T-helper 2 cell treated with Interferon-gamma antibody and Interleukin-4, amounts not matched to agents 5 μg/mL and 100 μg/mL, for 36 hours (primary cell): ENCODE measurements at regions not wholly inside any gene's neighbourhood (a gene's known extent, or its start where the extent isn't known, plus 50 kb on each side); places are given as distances from the start of the nearest gene placed in this dataset.

ENCODE experiments used
- DNase-seq: peaks from one replicate; pipeline ENCODE4 v3.0.0; 2021; ENCODE audit warnings: low spot score
- H3K27ac Mint-ChIP-seq: one replicate; pipeline ENCODE4 v1.8.0; 2021; ENCODE audit warnings: mild to moderate bottlenecking, mixed read lengths
- H3K27me3 Mint-ChIP-seq: one replicate; pipeline ENCODE4 v1.8.0; 2021; ENCODE audit warnings: low read depth, mixed read lengths
- H3K36me3 Mint-ChIP-seq: one replicate; pipeline ENCODE4 v1.8.0; 2021; ENCODE audit warnings: low read depth, mixed read lengths
- H3K4me1 Mint-ChIP-seq: one replicate; pipeline ENCODE4 v1.8.0; 2021; ENCODE audit warnings: low read depth, mixed read lengths
- H3K4me3 Mint-ChIP-seq: one replicate; pipeline ENCODE4 v1.8.0; 2022; ENCODE audit warnings: mild to moderate bottlenecking, moderate library complexity, mixed read lengths
- H3K9me3 Mint-ChIP-seq: one replicate; pipeline ENCODE4 v1.8.0; 2021; ENCODE audit warnings: mixed read lengths

DNA sequence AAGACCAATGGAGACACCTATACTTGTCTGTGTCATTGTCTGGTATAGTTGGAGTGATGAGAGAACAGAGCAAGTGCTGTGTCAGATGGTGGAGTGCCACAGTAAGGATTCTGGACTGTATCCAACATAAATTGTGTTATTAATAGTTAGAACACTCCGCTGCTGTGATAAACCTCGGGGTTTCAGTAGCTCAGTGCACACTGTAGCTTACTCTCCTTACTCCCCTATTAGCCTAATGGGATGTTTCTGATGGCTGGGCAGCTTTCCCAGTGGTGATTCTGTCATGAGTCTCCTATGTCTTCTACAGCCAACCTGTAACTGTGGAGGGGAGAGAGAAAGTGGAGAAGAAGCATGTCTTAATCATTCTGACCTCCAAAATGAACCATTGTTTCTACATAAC lies 127.6 kb upstream of the PTCH1 start:
- Mint-ChIP-seq H3K36me3 (no peaks in the 10 kb centered on the region), H3K9me3 (peaks cover 3% of the 10 kb centered on the region), H3K4me3 (no peak overlapping the region), H3K27ac (no peak overlapping the region), H3K4me1 (no peaks in the 10 kb centered on the region), H3K27me3 (peaks cover 12% of the 10 kb centered on the region)
- DNase-seq = no peak

DNA sequence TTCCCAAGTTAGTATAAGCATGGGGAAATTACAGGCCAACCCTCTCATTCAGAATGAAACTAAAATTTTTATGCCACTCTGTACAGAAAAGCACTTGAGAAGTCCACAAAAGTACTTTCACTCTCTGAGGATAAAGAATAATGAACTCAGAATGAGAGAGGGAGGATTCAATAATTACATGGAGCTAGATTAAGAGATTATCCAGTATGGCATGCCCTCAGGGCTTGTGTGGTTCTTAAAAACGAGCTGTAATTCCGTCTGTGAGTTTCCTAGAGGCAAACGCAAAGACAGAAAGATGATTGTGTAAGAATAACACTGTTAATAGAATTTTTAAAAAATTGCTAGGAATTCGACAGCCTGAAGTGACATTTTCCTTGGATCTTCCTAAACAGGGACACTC lies 126.8 kb upstream of the PTCH1 start:
- Mint-ChIP-seq H3K9me3 (peaks cover 3% of the 10 kb centered on the region), H3K4me1 (no peaks in the 10 kb centered on the region), H3K4me3 (no peak overlapping the region), H3K27me3 (peaks cover 12% of the 10 kb centered on the region), H3K36me3 (no peaks in the 10 kb centered on the region), H3K27ac (no peak overlapping the region)
- DNase-seq = no peak

DNA sequence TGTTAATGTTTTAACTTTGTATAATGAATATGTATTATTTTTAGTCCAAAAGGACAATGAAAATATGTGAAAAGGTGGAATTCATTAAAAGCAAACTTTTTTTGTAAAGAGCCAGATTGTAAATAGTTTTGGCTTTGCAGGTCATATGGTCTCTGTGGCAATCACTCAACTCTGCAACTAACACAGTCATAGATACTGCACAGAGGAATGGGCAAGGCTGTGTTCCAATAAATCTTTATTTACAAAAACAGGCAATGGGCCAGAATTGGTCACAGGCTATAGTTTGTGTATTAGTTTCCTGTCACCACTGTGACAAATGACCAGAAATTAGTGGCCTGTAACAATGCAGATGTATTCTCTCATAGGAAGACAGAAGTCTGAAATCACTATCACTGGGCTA lies 125.4 kb upstream of the PTCH1 start:
- Mint-ChIP-seq H3K9me3 (peaks cover 3% of the 10 kb centered on the region), H3K27me3 (peaks cover 22% of the 10 kb centered on the region), H3K36me3 (no peaks in the 10 kb centered on the region), H3K4me3 (no peak overlapping the region), H3K4me1 (no peaks in the 10 kb centered on the region), H3K27ac (no peak overlapping the region)
- no peak for DNase-seq

DNA sequence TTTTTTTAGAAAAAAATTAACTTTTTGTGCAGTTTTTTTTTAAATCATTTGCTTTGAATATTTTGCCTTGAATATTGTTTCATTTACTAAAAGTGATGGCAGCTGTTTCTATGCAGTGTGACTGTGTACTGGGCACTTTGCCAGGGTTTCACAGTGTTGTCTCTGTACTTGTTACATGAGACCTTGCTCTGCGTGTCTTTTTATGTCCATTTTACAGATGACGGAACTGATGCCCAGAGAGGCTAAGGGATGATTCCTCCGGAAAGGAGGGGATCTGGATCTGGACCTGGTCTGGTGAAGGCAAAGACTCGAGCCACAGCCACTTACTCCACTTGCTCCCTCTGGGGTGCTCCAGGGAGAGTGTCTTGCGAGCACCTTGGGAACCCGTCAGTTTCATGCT lies 124.8 kb upstream of the PTCH1 start:
- H3K4me3 Mint-ChIP-seq = no peak overlapping the region
- DNase-seq = no peak
- no peaks in the 10 kb centered on the region for H3K4me1 Mint-ChIP-seq
- peaks cover 3% of the 10 kb centered on the region for H3K9me3 Mint-ChIP-seq
- H3K27me3 Mint-ChIP-seq = peaks cover 23% of the 10 kb centered on the region
- no peak overlapping the region for H3K27ac Mint-ChIP-seq
- H3K36me3 Mint-ChIP-seq = no peaks in the 10 kb centered on the region

DNA sequence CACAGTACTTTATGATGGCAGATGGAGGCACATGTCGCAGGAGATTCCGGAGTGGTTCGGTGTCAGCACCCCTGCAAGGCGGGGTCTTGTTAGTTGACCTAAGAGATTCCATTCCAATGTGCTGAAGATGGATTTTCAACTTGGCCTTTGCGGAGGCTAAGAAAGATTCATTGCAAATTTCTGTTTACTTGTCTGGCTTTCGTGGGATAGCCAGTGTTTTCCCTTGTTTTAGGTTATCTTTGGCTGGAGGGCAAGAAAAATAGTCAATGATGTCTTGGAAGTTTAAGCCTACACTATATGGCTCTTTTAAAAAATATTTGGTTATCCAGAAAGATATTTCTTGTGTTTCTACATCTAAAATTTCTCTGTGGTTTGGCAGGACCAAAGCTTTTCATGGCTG lies 123.6 kb upstream of the PTCH1 start:
- H3K27me3 Mint-ChIP-seq = peaks cover 27% of the 10 kb centered on the region
- no peaks in the 10 kb centered on the region for H3K4me1 Mint-ChIP-seq
- no peaks in the 10 kb centered on the region for H3K9me3 Mint-ChIP-seq
- no peak overlapping the region for H3K27ac Mint-ChIP-seq
- DNase-seq = no peak
- no peaks in the 10 kb centered on the region for H3K36me3 Mint-ChIP-seq
- H3K4me3 Mint-ChIP-seq = no peak overlapping the region

DNA sequence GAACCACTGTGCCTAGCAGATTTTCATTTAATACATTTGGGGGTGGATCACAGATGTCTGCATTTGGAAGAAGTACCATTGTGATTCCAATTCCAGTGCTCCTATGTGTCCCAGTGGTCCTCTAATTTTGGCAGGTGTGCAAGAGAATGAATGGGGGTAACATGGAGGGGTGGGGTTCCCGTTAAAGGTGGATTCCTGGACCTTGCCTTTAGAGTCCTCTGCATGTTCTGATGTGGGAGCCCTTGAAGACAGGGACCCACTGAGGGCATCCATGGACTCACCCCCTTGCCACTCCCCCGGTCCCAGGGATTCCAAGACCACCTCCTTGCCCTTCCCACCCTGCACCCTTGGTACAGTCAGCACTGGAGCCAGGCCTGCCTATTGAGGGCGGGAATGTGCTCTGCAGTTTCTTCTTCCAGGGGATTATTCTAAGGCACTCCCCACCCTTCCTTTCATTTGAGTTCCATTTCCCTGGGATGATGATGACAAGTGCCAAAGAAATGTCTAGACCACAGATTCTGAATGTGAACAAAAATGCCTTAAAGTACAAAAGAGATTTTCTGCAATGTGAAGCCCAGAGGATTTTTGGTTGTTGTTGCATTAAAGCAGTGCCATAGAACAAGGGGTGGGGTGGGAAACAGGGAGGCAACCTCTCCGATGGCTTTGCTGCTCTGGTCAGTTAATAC lies 119.4 kb upstream of the PTCH1 start:
- Mint-ChIP-seq H3K27ac (no peak overlapping the region), H3K4me3 (no peak overlapping the region), H3K4me1 (no peaks in the 10 kb centered on the region), H3K27me3 (peaks cover 32% of the 10 kb centered on the region), H3K9me3 (no peaks in the 10 kb centered on the region), H3K36me3 (no peaks in the 10 kb centered on the region)
- DNase-seq = no peak

DNA sequence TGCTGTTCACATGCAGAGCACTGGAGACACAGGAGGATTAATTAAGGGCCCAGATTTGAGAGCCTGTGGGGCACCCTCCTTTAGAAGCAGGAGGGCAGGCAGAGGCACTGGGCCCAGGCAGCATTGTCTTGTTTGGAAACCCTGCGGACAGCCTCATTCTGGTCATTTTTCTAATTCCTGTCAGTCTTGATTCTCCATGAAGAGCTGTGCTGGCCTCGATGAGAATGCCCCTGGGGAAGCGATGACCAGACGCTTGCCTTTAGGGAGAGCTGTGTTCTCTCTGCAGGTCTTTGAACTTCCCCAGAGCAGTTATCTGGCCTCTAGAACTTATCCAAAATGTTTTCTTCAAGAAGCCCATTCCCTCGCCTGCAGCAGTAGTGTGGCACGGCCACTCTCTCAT lies 117.8 kb upstream of the PTCH1 start:
- Mint-ChIP-seq H3K4me3 (no peak overlapping the region), H3K4me1 (no peaks in the 10 kb centered on the region), H3K27me3 (peaks cover 29% of the 10 kb centered on the region), H3K36me3 (no peaks in the 10 kb centered on the region), H3K27ac (no peak overlapping the region), H3K9me3 (no peaks in the 10 kb centered on the region)
- DNase-seq = no peak

DNA sequence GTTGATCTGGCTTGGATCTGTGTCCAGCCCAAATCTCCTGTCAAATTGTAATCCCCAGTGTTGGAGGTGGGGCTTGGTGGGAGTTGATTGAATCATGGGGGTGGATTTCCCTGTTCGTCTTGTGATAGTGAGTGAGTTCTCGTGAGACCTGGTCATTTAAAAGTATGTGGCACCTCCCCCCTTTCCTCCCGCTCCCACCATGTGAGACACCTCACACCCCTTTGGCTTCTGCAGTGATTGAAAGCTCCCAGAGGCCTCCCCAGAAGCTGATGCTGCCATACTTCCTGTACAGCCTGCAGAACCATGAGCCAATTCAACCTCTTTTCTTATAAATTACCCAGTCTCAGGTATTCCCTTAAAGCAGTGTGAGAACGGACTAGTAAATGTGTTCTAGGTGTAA lies 117.3 kb upstream of the PTCH1 start:
- Mint-ChIP-seq H3K27me3 (peaks cover 25% of the 10 kb centered on the region), H3K4me3 (no peak overlapping the region), H3K36me3 (no peaks in the 10 kb centered on the region), H3K4me1 (no peaks in the 10 kb centered on the region), H3K9me3 (no peaks in the 10 kb centered on the region), H3K27ac (no peak overlapping the region)
- DNase-seq = no peak

DNA sequence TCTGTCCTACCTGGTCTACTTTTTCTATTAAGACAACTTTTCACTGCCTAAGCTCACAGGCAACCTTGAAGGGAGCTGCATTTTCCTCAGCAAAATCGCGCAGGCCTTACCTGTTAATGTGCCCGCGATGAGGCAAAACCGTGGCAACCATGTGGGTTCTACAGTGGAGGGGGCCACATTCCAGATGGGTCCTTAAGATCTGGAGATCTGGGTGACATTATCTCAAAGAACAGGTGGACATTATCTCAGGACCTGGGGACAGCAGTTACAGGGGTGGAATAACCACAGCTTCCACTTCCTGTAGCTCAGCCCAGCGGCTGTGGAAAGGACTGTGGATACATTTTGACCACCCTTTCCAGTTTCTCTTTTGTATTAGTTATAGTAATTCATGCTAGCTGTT lies 112.8 kb upstream of the PTCH1 start:
- Mint-ChIP-seq H3K9me3 (peaks cover 3% of the 10 kb centered on the region), H3K4me3 (no peak overlapping the region), H3K27ac (no peak overlapping the region), H3K36me3 (no peaks in the 10 kb centered on the region), H3K4me1 (peaks cover 8% of the 10 kb centered on the region), H3K27me3 (peaks cover 9% of the 10 kb centered on the region)
- DNase-seq = no peak

DNA sequence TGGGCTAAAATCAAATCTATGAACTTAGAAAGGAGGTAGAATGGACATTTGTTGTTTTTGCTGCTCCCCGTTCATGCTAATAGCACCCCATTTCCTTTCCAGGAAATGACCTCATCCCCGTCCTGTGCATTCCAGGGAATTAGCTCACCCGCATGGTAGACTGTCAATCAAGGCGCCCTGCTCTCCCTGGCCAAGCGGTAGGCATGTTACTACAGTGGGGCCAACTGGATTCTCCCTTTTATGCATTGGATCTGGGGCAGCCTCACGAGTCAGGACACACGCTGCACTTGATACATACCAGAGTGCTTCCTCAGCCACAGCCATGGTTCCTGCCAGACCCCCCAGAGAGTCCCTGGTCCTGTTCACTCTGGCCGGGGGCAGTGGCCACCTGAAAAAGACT lies 111.0 kb upstream of the PTCH1 start:
- DNase-seq = no peak
- Mint-ChIP-seq H3K4me1 (peaks cover 8% of the 10 kb centered on the region), H3K27ac (no peak overlapping the region), H3K27me3 (peaks cover 8% of the 10 kb centered on the region), H3K4me3 (no peak overlapping the region), H3K9me3 (peaks cover 3% of the 10 kb centered on the region), H3K36me3 (no peaks in the 10 kb centered on the region)

DNA sequence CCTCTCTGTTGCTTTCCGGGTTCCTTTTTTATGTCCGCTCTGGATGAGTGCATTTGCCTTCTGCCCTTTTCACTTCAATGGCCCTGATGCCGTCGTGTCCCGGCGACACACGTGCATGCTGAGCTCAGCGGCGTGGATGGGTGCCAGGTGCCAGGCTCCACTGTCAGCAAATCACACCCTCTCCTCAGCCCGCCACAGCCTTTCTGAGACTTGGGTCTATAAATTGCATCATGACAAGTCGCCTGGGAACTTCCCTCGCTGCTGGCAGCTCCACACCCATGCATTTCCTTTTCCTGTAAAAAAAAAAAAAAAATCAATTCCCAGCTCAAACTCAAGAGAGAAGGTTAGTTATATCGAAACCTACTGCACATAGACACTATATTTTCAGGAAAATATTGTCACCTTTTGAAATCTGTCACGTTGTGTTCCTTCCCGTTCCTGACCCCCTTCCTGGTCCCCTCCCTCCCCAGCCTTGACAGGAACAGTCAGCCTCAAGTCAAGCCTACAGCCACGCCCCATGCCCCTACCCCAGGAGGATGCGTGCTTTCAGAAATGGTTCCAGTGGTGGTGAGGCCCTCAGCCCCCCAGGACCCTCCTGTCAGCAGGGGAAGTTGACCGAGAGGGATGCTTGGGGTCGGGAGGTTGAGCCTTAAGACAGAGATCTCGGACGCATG lies 110.3 kb upstream of the PTCH1 start:
- Mint-ChIP-seq H3K4me1 (peaks cover 8% of the 10 kb centered on the region), H3K27ac (peak overlapping the region; percentile 21), H3K4me3 (no peak overlapping the region), H3K36me3 (no peaks in the 10 kb centered on the region), H3K27me3 (peaks cover 6% of the 10 kb centered on the region), H3K9me3 (peaks cover 3% of the 10 kb centered on the region)
- DNase-seq = peak; percentile 15

DNA sequence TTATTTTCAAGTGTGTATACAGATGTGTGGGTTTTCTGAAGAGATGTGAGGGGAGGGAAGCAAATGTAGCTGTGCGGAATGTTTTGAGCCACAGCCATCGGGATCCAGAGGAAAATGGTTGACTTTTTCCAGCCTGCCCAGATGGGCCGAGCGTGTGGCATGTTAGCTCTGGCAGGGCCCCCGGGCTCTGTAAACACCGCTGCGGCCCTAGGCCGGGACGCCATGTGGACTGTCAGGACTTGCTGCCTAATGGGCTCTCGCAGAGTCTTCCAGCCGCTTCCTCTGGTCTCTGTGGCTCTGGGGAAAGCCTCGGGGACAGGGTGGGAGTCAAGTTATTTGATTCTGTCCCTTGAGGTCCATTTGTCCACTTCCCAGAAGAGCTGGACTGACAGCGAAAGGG lies 109.6 kb upstream of the PTCH1 start:
- Mint-ChIP-seq H3K27ac (no peak overlapping the region), H3K27me3 (peaks cover 3% of the 10 kb centered on the region), H3K4me3 (no peak overlapping the region), H3K4me1 (peaks cover 8% of the 10 kb centered on the region), H3K9me3 (peaks cover 3% of the 10 kb centered on the region), H3K36me3 (no peaks in the 10 kb centered on the region)
- DNase-seq = no peak

DNA sequence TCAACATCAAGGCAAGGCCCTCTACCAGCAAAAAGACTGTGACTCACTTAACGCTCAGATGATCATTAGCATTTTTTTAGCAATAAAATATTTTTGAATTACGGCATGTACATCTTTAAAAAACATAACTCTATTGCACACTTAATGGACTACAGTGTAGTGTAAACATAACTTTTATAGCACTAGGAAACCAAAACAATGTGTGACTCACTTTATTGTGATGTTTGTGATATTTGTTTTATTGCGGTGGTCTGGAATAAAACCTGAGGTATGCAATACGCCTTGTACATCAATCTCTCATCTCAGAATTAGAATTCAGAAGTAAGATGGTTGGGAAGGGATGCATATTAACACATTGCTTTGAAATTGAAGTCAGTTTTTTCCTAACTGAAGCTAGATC lies 106.9 kb upstream of the PTCH1 start:
- Mint-ChIP-seq H3K27me3 (peaks cover 3% of the 10 kb centered on the region), H3K4me1 (peaks cover 8% of the 10 kb centered on the region), H3K27ac (no peak overlapping the region), H3K4me3 (no peak overlapping the region), H3K9me3 (peaks cover 3% of the 10 kb centered on the region), H3K36me3 (no peaks in the 10 kb centered on the region)
- no peak for DNase-seq

DNA sequence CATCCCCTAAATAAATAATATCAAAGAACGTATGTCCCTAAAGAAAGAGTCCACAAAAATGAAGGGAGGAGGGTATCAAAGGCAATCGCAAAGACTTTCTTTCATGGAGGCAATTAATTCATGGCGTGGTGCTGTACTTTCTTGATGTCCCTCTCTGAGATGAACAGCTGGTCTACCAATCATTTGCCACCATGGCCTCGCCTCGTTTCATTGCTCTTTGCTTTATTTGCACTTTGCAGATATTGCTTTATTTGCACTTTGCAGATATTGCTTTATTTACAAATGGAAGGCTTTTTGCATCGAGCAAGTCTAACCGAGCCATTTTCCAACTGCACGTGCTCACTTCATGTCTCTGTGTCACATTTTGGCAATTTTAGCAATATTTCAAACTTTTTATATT lies 104.0 kb upstream of the PTCH1 start:
- no peaks in the 10 kb centered on the region for H3K9me3 Mint-ChIP-seq
- no peak overlapping the region for H3K27ac Mint-ChIP-seq
- H3K27me3 Mint-ChIP-seq = peaks cover 4% of the 10 kb centered on the region
- H3K36me3 Mint-ChIP-seq = no peaks in the 10 kb centered on the region
- no peak overlapping the region for H3K4me3 Mint-ChIP-seq
- no peaks in the 10 kb centered on the region for H3K4me1 Mint-ChIP-seq
- no peak for DNase-seq

DNA sequence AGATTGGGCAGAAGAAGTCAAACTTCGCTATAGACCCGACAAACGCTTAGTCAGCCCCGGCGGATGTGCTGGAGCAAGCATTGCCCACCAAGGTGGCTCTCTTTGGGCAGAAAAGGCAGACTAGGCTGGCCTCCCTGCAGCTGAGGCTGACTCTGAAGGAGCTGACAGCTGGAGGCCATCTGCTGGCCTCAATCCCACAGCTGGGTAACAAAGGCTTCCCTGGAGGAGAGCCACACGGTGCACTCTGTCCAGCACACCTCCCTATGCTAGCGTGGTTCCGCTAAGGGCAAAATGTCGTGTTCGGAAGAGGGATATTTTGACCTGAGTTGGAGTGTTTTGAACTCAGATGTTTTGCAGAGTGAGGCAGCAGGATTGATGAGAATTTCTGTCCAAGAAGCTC lies 103.5 kb upstream of the PTCH1 start:
- H3K9me3 Mint-ChIP-seq = no peaks in the 10 kb centered on the region
- H3K4me3 Mint-ChIP-seq = no peak overlapping the region
- no peak overlapping the region for H3K27ac Mint-ChIP-seq
- no peaks in the 10 kb centered on the region for H3K36me3 Mint-ChIP-seq
- no peak for DNase-seq
- H3K27me3 Mint-ChIP-seq = peaks cover 4% of the 10 kb centered on the region
- no peaks in the 10 kb centered on the region for H3K4me1 Mint-ChIP-seq
